WI38 (cell line): ENCODE measurements at regions not wholly inside any gene's neighbourhood (a gene's known extent, or its start where the extent isn't known, plus 50 kb on each side); places are given as distances from the start of the nearest gene placed in this dataset.

ENCODE experiments used
- H3K4me3 ChIP-seq: 2 replicates; pipeline ENCODE4 v1.5.1; 2011; ENCODE audit warnings: low read depth, mild to moderate bottlenecking, control low read depth, low read length
- CTCF ChIP-seq: IDR thresholded peaks from 2 replicates; pipeline ENCODE4 v1.5.1; 2012; ENCODE audit warnings: low read depth, mild to moderate bottlenecking, control low read depth, low read length

DNA sequence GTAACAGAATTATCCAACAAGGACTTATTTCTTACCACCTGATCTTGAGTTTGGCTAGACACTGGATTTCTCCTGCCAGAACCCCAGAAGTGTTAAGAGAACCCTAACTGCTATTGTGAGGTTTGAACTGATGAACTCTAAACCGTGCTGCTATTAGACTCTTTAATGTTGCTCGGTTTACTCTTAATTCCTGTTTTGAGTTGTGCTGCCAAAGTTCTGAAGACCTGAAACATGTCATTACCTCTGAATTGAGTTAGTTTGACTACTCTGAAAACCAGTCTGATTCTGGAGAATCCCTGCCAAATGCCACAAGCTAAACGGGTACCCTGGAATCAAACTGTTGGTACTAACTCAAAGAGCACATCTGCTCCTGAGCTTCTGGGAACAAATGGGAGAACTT is 215.5 kb downstream of the KLF12 start:
- H3K4me3 ChIP-seq: no peak overlapping the region
- no peak for TF ChIP-seq CTCF

DNA sequence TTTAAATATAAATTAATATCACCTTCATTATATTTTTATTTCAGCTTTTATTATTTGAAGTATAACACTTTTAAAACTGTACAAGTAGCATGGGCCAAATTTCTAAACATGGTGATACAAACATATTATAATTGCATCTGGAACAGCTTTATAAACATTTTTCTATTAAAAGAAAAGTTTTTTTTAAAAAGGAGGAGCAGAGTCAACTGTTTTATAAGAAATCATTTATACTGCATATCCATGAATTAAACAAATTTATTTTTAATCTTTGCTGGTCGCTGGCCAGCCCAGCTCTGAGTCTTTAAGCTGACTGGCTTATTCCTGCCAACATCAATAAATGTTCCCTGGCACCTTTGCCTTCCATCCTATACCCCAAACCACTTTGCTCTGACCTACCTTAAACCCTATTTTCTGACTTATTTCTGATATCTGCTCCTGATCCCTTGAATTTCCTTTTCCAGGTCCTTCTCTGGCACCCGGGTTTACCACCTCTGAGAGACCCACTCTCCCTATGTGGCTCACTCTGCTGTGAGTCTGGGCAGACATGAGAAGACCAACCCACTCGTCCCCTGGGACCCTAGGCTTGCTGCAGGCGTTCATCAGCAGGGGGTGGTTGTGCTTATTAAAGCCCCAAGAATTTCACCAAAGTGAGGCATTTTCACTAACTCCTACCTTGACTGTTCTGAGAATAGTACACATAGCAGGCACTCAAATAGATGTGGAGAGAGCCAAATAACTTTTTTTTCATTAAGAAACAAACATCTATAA is 220.3 kb downstream of the KLF12 start:
- no peak overlapping the region for H3K4me3 ChIP-seq
- TF ChIP-seq CTCF: no peak

GRCh38 chr13:73913079-73913740 is 221.0 kb downstream of the KLF12 start:
- H3K4me3 ChIP-seq: no peak overlapping the region
- TF ChIP-seq CTCF: no peak

DNA sequence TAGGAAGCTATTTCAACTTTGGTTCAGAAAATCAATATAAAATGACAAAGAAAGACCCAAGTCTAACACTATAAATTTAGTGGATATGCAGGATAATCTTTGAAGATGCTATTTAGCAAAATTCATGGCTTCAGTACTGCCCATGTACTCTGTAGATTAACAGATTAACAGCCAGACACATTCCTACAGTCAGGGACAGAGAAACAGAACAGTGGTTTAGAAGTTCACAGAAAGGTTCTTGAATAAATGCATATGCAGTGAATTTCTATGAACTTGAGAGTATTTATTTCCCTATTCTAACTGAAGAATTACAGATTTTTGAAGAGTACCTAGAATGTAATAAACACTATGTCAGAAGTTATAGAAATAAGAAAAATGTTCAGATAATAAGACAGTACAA is 222.8 kb downstream of the KLF12 start:
- no peak overlapping the region for H3K4me3 ChIP-seq
- TF ChIP-seq CTCF: no peak

DNA sequence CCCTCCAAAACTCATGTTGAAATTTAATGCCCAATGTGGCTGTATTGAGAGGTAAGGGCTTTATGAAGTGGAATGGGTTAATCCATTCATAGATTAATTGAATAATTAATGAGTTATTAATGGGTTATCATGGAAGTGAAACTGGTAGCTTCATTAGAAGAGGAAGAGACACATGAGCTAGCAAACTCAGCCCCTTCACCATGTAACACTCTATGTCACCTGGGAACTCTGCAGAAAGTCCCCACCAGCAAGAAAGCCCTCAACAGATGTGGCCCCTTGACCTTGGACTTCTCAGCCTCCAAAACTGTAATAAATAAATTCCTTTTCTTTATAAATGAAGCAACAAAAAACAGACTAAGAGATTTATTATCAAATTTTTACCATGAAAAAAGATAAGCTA is 223.5 kb downstream of the KLF12 start:
- TF ChIP-seq CTCF: no peak
- H3K4me3 ChIP-seq: no peak overlapping the region

GRCh38 chr13:73908809-73909208 is 225.4 kb downstream of the KLF12 start:
- H3K4me3 ChIP-seq: no peak overlapping the region
- no peak for TF ChIP-seq CTCF

DNA sequence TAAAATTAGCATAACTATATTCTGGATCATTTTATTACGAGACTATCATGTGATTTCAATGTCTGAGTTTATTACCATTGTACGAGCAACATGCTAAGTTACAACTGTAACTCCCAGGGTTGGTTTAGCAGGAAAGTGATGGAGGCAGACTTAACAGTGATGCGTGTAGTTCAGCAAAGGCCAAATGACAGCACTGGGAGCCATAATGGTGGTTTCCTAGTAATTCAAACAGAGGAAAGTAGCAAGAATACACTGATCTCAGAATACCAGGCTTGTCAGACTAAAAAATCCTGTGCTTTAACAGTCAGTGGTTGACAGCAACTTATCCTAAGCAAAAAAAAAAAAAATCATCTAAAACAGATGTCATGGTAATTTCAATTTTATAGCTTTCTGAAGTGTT is 229.6 kb downstream of the KLF12 start:
- TF ChIP-seq CTCF: no peak
- no peak overlapping the region for H3K4me3 ChIP-seq
